RWPE2 (cell line): ENCODE measurements at regions not wholly inside any gene's neighbourhood (a gene's known extent, or its start where the extent isn't known, plus 50 kb on each side); places are given as distances from the start of the nearest gene placed in this dataset.

Source experiments
- ATAC-seq: fragments of 200-7000 bp; cut with Tn5 transposase; 3 replicates; pipeline ENCODE4 v1.9.1; 2021; ENCODE audit warnings: low read depth
- DNase-seq: peaks from one replicate; pipeline ENCODE4 v3.0.0-alpha.2; 2020; ENCODE audit warnings: low spot score
- H3K27ac ChIP-seq: fragments of 450-650 bp; 2 replicates; pipeline ENCODE4 v1.5.1; 2017; ENCODE audit warnings: mild to moderate bottlenecking; ENCODE audit not compliant: poor library complexity, severe bottlenecking
- H3K27me3 ChIP-seq: fragments of 250-450 bp; sonication (Bioruptor Pico); 2 replicates; pipeline ENCODE4 v1.5.1; 2021; ENCODE audit warnings: mild to moderate bottlenecking, moderate library complexity; ENCODE audit not compliant: insufficient read depth, poor library complexity, severe bottlenecking
- H3K36me3 ChIP-seq: fragments of 250-450 bp; sonication (Bioruptor Pico); 2 replicates; pipeline ENCODE4 v1.5.1; 2020; ENCODE audit warnings: low read depth, mild to moderate bottlenecking, moderate library complexity
- H3K4me1 ChIP-seq: fragments of 250-450 bp; sonication (Bioruptor Pico); 2 replicates; pipeline ENCODE4 v1.5.1; 2021; ENCODE audit warnings: mild to moderate bottlenecking, moderate library complexity; ENCODE audit not compliant: insufficient read depth, poor library complexity, severe bottlenecking
- H3K4me3 ChIP-seq: fragments of 250-450 bp; sonication (Bioruptor Pico); 2 replicates; pipeline ENCODE4 v1.5.1; 2021; ENCODE audit warnings: mild to moderate bottlenecking, moderate library complexity; ENCODE audit not compliant: severe bottlenecking
- H3K9me3 ChIP-seq: fragments of 250-450 bp; sonication (Bioruptor Pico); 2 replicates; pipeline ENCODE4 v1.5.1; 2021; ENCODE audit warnings: mild to moderate bottlenecking, moderate library complexity; ENCODE audit not compliant: severe bottlenecking
- TF ChIP-seq, protein P1 (sequence below): fragments of 450-650 bp; IDR thresholded peaks from one replicate; pipeline ENCODE4 v1.5.1; 2017; ENCODE audit warnings: mild to moderate bottlenecking, moderate library complexity; ENCODE audit not compliant: poor library complexity, severe bottlenecking

DNA sequence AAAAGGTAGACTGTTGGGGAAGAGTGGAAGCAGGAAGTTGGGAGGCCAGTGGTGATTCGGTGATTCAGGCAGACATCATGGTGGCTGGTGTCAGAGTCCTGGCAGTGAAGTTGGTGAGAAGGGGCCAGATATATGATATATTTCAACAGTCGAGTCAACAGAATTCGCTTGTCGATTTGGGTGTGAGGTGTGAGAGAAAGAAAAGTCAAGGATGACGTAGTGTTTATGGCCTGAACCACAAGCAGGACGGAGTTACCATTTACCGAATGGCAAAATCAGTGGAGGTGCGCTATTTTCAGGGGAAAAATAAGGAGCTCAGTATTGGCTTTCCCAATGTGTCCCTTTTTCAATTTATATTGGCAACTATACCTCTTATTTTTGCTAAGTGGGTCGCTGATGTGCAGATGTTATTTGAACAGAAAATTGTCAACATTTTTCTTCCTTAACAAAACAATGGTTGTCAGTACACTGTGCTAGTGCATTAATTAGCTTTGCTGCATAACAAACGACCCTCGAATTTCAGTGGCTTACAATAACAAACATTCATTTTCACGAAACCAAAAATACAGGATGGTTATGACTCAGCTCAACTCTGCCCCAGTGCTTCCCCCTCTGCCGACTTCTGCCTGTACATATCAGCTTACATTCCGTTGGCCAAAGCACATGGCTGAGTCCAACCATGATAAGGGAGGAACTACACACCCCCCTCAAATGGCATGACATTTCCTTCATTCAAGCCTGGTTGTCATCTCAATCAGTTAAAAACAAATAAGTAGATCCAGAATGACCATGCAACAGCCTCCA, 255.0 kb upstream of the ZFP64 start:
- TF ChIP-seq, protein P1, sequence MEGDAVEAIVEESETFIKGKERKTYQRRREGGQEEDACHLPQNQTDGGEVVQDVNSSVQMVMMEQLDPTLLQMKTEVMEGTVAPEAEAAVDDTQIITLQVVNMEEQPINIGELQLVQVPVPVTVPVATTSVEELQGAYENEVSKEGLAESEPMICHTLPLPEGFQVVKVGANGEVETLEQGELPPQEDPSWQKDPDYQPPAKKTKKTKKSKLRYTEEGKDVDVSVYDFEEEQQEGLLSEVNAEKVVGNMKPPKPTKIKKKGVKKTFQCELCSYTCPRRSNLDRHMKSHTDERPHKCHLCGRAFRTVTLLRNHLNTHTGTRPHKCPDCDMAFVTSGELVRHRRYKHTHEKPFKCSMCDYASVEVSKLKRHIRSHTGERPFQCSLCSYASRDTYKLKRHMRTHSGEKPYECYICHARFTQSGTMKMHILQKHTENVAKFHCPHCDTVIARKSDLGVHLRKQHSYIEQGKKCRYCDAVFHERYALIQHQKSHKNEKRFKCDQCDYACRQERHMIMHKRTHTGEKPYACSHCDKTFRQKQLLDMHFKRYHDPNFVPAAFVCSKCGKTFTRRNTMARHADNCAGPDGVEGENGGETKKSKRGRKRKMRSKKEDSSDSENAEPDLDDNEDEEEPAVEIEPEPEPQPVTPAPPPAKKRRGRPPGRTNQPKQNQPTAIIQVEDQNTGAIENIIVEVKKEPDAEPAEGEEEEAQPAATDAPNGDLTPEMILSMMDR = no peak
- no peak for DNase-seq
- Histone ChIP-seq H3K4me1 (peaks cover 13% of the 10 kb centered on the region), H3K27me3 (no peaks in the 10 kb centered on the region), H3K36me3 (no peaks in the 10 kb centered on the region), H3K4me3 (no peak overlapping the region), H3K9me3 (no peaks in the 10 kb centered on the region), H3K27ac (no peak overlapping the region)
- ATAC-seq = no peak

DNA sequence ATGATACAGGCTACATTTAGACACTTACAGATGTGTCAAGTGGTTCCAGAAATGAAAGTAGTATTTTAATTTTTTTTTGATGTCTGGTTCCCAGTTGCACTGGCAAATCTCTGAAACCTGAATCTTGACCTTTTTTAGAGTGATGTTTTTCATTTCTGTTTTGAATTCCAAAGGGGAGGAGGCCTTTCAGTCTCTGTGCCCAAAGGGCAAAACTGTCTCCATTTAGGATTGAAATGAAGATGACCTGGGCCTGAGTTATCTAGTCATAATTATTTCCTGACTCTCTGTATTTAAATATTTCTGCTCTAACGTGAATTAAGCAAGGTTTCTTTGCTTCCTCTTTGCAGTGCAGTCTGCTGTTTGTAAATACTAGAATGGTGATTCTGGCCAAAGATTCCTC, 252.9 kb upstream of the ZFP64 start:
- Histone ChIP-seq H3K27me3 (no peaks in the 10 kb centered on the region), H3K36me3 (no peaks in the 10 kb centered on the region), H3K9me3 (no peaks in the 10 kb centered on the region), H3K4me3 (no peak overlapping the region), H3K27ac (no peak overlapping the region), H3K4me1 (peaks cover 13% of the 10 kb centered on the region)
- TF ChIP-seq, protein P1 = no peak
- DNase-seq = no peak
- no peak for ATAC-seq

DNA sequence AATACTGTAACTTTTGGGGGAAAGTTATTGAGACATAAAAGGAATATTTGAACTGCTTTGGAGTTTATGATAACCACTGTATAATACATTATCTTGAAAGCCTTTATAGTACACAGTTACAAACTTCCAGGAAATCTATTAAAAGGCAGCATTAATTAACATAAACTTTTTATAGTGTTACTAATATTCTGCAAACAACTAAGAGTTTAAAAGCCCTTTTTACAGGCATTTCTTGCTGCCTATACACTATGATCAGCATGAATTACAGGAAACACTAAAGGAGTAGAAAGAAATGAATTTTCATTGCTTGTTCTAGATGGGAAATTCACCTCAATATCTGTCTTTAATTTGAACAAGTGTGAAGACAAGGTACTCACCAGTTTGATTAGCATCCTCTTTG, 252.3 kb upstream of the ZFP64 start:
- Histone ChIP-seq H3K4me1 (peaks cover 9% of the 10 kb centered on the region), H3K27me3 (no peaks in the 10 kb centered on the region), H3K4me3 (no peak overlapping the region), H3K27ac (no peak overlapping the region), H3K9me3 (no peaks in the 10 kb centered on the region), H3K36me3 (no peaks in the 10 kb centered on the region)
- DNase-seq = no peak
- TF ChIP-seq, protein P1 = no peak
- ATAC-seq = no peak

DNA sequence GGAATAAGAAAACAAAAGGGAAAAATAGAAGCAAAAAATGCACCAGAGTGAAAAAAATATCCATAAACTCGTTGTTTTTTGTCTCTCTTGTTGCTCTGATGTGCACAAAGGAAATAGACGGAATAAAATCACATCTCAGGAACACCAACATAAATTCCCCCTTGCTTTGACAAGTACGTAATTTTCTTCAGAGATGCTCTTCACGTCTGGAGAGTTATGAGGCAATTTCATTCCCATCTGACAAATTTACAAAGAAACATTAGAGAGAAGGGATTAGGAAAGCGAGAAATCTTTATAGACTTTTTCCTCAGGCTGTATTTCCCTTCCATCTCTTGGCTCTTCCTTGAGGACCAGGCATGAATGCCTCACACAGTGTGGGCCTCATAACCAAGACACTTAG, 250.1 kb upstream of the ZFP64 start:
- no peak overlapping the region for H3K4me3 ChIP-seq

More for the DNA sequence above, 250.1 kb upstream of the ZFP64 start:
- ATAC-seq = no peak
- no peak for DNase-seq
- Histone ChIP-seq H3K4me1 (peaks cover 3% of the 10 kb centered on the region), H3K36me3 (no peaks in the 10 kb centered on the region), H3K27me3 (no peaks in the 10 kb centered on the region), H3K27ac (no peak overlapping the region), H3K9me3 (no peaks in the 10 kb centered on the region)
- TF ChIP-seq, protein P1 = no peak
